GM18867 (cell line): ENCODE measurements at regions not wholly inside any gene's neighbourhood (a gene's known extent, or its start where the extent isn't known, plus 50 kb on each side); places are given as distances from the start of the nearest gene placed in this dataset.

ENCODE experiments used
- ATAC-seq: cut with Tn5 transposase; IDR thresholded peaks from one replicate; pipeline ENCODE4 v1.9.1; 2021; ENCODE audit warnings: mild to moderate bottlenecking, moderate library complexity; ENCODE audit not compliant: unreplicated experiment

DNA sequence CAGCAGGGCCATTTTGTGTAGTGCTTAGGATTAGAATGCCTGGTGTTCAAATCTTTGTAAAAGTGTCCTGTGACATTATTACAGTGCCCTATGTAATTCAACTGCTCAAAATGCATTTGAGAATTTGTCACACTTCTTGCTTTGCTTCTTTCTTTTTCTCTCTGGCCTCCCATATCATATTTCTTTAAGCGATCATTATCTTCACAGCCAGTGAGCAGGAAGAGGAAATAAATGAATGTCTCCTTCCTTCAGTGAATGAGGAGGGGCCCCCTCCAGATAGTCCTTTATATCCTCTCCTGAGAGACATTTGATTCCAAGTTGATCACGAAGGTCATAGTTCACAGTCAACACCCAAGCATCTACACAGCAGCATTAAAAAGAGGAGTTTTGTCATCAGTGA is 425.1 kb upstream of the NPVF start:
- ATAC-seq, result no peak

DNA sequence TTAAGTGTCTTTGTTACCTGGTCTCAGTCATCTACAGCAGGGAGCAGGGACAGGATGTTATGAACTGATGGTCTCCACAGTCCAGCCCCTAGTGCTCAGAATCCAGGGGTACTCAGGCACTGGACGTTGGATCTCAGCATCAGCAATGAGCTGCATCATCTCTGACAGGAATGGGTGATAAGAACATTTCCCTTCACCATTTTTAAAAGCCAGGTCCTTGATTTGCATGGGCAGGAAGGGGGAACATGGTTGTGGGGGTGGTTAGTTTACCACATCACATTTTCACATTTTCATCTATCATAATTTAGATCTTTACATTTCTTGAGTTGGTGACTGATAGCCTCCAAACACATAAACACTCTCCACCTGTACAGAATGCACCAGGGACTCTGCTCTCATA is 427.8 kb upstream of the NPVF start:
- ATAC-seq, result no peak

DNA sequence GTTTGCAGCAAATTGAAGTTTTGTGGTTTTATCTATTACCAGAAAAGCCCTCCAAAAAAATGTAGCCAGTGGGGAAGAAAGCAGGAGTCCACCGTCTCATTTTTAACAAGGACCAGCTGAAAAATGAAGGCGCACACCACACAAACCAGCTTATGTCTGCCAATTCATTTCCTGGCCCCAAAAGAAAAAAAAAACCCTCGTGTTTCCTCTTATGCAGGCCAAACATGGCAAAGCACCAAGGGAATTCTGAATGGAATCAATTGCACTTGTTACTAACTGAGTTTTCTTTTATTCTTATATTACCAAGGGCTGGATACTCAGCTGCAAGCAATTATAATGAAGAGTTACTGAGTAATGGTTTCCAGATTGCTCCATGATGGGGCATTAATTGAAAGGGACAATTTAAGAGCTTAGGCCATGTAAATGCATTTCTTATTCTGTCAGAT is 428.3 kb upstream of the NPVF start:
- no peak for ATAC-seq

DNA sequence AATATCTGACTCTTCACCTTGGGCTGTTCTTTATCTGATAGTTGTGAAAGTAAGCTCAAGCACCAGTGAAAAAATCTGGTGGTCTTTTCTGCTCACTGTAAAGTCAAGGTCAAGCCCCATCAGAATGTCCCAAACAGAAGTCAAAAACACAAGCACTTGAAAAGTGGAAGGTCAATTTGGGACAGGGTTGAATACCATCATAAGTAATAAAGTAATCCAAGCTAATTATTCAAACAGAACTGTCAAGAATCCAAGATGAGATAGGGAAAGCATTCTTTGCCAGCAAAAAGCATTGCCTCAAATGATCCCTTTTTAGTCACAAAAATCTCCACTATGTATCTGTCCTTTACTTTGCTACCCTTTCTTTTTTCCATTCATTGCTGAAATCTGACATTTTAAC is 430.1 kb upstream of the NPVF start:
- no peak for ATAC-seq

DNA sequence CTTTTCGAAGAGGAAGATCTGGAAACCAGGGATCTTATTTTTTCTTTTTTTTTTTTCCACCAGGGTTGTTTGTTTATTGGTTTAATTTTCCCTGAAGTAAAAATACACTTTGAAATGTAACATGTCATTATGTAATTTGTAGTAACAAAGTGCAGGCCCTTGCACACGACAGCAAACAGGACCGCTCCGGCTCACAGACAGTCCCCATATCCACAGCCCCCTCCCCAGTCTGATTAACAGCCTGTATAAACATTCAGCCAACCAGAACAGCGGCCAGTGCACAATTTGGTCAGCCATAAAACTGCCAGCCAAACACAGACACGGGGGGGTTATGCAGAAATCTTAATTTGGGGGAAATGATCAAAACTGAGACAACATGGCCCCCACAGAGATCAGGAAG is 431.6 kb upstream of the NPVF start:
- ATAC-seq, result no peak

DNA sequence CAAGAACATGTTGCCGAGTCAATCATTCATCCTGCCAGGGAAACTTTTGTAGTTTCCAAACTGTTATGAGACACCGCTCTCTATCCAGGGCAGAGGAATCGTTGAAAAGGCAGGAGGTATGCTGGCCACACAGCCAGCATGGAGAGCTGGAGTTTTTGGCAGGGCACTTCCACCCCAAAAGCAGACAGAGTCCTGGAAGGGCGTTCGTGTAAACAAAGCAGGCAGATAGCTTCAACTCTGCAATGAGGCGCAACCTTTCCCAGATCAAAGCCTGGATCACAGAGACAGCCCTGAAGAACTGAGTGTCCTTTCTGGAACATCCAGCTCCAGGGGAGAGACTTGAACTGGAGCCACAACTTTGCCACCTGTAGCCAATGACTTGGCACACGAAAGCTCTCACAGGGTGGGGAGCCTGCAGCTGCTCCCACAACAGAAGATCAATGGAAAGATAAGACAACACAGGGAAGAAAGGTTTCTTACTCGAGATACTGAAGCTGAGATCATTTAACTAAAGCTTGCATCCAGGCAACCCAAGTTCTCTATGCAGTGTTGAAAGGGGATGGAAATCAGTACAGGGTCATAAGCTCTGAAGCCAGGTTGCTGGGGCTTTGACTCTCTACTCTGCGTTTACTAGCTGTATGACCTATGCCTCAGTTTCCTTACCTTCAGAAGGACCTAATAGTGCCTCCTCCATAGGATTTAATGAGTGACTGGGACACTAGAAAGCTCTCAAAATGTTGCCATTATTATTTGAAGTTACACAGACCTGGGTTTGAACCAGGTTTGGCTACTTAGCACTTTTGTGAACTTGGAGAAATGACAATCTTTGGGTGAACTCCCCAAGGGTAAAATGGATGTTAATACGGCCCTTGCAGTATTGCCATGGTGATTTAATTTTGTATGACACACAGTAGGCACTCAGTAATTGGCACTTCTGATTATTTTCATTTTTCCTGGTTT is 434.8 kb upstream of the NPVF start:
- no peak for ATAC-seq

DNA sequence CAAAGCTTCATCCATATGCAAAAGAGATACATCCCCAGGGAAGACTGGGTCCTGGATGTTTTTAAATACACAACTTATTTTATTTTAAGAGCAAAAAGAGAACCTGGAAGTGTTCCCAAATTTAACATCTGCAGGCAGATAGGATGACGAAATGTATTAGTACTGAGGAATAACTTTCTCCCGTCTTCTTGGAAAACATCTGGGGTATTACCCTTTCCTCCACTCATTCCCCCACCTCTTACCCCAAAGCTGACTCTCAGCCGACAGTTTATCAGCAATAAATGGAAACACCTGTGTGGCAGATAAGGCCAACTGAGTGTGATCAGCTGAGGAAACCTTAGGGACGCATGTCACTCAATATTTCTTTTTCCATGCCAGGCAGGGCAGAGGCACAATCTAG is 435.6 kb upstream of the NPVF start:
- ATAC-seq, result peak; percentile 9

DNA sequence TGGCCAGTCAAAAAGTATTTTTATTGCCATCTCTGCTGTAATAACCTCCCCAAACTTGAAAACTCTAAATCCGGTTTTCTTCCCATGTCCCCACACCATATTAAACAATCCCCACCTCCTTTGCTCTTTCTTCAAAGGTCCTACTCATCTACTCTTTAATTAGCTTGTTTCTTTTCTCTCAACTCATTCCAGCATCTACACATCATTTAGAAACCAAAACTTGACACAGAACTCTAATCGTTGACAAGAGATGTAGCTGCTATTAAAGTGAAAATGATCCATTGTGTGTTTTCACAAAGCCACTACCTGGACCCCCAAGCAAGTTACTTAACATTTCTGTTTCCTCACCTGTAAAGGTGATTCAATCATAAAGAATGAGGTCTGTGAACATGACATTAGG is 436.3 kb upstream of the NPVF start:
- ATAC-seq, result peak; percentile 77

DNA sequence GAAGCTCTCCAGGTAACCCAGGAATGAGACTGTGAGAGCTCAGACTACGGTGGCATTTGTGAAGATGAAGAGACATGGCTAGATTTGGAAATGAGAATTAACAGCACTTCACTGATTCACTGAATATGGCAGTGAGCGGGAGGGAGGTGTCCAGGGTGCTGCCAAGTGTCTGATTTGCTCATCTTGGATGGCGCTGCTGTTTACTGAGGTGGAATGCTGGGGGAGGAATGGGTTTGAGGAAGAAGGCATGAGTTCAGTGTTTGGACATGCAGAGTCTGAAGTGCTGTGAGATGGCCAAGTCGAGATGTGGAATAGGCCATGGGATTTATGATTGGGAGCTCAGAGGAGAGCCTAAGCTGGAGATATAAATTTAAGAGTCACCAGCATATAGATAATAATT is 437.1 kb upstream of the NPVF start:
- ATAC-seq, result no peak

DNA sequence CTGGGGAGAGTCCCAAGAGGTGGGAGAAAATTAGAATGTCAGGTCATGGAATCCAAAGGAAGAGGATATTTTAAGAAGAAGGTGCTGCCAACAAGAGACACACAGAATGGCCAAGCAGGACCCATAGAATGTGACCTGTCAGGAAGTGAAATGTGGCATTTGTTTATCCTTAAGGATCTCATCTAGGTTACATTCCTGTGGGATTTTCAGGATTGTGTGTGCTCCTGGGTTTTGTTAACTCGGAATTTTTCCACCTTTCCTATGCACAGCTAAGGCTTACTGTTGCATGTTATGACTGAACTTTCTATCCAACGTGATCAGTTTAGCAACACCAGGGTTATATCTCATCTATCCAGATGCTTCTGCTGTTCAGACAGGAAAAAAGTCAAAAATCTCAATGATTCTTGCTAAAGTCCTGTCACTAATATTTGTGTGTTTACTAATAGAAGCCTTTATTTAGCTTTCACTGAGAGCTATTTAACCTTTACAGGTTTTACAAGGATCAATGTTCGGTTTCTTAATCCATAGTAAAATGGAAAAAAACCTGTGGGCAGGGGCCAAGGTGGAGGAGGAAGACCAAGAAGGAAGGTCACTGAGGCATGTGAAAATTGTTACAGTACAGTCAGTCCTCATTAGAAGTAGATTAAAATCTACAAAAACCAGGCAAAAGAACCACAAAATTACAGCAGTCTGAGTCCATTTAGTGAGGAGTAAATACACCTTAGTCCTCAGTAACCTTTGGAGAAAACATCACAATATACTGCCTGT is 437.8 kb upstream of the NPVF start:
- ATAC-seq, result no peak

DNA sequence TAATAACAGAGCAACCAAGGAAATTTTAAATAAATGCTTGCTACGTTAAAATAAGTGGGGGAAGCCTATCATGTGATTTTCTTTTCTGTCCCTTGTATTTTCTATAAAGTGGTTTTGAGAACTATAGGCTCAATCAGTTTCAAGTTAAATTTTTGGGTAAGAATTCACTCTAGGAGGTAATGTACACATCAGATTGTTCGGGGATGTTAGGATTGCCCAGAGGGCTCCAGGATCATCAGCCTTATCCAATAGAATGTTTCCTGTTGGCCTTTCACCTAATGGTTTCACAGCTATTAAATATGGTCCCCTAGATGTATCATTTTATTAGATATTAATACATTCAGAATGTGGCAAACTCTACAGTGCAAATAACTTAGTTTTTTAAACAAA is 438.4 kb upstream of the NPVF start:
- ATAC-seq, result no peak

DNA sequence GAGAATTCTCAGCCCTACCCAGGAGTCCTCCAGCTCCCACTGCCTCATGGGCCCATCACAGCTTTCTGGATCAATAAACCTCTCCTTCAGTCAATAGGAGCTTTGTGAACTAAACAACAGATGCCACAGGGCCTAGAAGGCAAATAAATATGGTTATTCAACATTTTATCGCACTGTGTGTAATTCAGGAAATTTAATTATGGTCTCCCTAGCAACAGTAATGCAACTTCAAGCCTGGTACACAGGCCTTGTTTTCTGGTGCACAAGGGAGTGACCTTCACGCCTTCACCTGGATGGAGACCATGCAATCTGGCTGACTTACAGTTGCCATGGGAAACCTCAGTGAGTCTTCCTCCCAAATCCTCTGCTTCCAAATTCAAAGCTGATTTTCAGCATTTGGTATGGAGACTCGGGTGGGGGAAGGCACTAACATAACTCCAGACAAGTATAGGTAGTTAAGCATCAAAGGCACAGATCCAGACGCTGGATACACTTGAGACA is 441.0 kb upstream of the NPVF start:
- ATAC-seq, result no peak

DNA sequence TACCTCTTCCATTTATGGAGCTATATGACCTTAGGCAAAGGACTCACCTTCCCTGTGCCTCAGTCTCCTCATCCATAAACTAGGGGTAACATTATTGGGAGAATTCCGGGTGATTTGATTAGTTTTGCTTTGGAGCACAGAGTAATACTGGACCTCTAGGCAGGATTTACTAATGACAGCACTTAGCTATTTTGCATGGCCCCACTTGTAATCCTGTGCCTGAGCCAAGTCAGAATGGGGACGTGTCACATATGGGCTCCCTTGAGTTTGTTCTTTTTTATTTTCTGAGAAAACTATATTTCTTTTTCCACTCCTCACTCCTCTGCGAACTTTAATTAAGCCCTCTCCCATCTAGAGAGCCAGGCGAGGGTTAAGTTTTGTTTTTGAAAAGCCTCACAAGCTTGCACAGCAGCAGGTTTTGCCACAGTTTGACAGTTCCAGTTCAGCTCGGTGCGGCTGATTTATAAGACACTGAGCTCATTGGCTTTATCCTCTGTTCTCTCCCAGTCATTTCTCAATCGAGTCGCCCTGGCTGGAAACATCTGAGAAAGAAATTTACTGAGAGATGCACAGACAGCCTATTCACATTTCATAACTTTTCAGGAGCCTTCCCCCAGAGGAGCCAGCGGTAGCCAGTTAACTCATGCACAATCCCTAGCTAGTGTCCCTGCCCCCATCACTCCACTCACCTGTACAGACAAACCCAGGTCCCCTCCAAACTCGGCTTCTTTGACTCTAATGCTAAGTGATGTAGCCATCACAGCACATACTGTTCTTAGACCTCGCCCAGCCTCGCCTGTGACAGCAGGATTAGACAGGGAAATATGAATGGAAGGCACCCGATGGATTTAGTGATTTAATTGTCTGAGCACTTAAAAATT is 441.9 kb upstream of the NPVF start:
- ATAC-seq, result no peak

DNA sequence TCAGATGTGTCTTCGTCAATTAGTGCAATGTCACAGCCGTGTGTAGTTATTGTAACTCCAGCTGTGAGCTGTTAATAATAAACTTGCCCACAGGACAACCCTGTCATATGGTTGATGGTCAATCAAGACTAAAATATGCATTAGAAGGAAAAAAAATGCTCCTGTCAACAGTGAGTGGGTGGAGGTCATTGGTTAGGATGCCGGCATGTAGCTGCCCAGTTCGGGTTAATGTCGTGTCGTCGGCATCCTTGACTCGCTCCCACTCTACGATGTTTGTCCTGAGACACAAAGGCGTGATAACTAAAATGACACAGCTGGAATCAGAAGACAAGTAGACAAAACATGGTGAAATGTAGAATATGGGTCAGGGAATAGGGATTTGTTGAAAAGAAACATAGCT is 442.8 kb upstream of the NPVF start:
- ATAC-seq, result no peak

DNA sequence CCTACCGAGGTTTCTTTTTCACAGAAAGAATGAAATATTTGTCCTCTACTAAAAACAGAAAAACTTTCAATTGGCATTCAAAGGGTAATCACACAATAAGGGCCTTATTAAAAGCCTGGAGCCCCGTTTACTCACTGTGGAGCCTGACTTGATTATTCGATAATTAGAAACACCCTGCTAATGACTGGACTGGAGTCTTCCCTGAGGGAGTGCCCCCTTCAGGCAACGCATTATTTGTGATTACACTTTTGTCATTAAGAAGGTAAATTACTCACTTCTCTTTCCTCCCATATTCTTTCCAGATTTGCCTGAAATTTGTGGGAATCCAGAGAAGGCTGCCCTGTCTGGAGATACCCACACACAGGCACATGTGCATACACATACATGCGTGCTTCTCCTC is 444.2 kb upstream of the NPVF start:
- no peak for ATAC-seq

DNA sequence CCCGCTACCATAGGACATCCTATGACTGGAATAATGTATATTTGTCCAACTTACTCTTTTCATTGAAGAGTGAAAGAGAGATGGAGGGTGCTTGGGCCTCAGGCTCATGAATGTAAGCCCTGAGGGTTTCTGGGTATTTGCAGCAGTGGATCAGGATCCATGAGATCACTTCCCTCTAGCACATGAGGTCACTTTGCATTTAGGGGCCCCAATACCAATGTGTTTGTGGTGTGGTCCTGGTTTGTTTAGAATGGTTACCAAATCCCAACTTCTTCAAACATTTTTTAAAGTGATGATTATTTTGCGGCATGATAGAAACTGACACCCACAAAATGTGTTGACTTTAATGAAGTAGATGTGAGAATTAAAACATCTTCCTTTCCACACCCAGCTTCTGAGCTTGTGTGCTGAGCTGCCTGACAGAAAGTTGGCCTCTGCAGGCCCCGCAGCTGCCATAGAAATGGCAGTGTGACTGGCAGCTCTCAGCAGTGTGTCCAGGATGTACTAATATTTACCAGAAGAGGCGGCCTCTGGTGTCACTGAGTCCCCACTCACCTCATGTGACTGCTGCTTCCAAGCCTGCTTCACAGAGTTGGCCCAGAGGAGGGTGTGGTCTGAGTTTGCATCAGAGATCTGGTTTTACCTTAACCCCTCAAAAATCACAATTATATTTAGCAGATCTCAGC is 447.6 kb upstream of the NPVF start:
- no peak for ATAC-seq

DNA sequence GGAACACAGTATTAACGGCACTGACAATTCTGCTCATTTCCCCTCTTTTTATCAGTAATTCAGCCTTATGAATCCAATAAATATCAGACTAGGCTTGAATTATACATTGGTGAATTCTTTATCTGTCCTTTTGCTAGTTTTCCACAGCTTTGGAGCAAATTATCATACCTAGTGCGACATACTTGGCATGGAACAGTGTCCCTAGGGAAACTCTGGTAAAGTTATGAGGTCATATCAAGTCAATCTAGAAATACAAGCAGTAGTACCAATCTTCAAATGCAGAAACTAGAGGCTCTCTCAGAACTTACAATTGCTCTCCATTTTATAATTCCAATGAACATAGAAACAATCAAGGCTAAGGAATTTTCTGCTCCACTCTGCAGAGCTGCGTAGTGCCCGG is 449.3 kb upstream of the NPVF start:
- ATAC-seq, result no peak

DNA sequence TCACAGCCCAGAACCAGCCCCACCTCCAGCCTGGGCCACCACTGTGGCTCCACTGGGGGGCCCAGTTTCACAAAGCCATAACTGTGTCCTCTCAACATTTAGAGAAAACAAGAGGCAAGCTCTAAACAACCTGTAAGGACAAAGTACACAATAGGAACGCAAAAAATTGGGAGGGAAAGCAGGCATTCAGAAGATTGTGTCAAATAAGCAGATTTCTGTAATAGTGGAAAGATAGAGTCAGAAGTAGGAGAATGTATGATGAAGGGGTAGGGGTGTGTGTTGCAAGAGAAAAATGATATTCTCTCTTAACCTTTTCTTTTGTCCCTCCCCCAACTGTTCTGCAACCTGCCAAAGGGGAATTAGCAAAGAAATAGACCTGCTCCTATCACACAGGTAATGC is 449.9 kb upstream of the NPVF start:
- no peak for ATAC-seq

DNA sequence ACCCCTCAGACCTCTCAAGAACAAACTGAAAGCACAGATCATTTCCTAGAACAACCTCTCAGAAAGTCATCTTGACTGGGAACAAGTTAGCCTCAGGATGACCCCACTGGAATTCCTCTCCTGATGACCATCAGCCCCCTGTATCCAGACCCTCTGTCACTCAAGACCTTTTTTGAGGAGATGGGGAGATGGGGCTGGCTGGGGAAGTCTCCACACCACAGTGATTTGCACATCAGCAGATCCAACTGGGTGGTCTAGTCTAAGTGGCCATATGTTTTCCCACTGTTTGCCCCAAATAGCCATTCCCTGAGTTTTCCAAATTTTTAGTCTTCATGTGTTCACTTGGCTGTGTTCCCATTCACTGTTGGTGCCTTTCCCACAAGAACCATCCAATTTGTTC is 452.4 kb upstream of the NPVF start:
- ATAC-seq, result no peak

DNA sequence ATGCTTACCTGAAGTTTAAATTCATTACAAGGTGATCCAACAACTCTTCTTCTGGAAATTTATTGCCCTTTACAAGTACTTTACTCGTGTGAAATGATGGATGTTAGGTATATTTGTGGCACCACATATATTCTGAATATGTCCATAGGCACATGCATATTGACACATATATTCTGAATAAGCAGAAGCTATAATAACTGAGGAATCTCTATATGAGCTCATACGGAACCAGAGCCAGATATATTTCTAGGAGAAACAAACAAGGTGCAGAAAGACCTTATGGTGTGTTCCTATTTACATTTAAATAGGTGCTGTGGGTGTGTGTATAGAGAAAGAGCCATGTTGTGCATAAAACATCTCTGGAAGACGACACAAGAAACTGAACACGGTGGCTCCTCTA is 456.1 kb upstream of the NPVF start:
- ATAC-seq, result no peak
